ENCODE measurements at regions not wholly inside any gene's neighbourhood (a gene's known extent, or its start where the extent isn't known, plus 50 kb on each side); places are given as distances from the start of the nearest gene placed in this dataset.

DNA sequence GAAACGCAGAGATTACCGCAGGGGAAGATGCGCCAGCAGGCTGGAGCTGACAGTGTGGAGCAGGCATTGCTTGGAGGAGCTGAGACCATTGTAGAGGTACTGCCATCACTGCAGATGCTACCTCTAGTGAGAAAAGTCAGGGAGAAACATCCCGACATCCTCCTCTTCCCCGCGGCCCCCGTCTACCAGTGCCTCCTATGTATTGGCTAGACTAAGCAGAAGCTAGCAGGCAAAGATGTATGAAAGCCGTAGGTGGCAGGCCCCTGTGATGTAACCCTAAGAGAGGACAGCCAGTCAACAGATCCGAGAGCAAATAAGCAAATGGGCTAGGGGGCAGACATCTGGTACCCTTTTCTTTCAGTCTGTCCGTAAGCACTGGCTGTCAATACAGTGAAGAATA lies 115.5 kb upstream of the ACTBL2 start:
- TF ChIP-seq, protein P1, sequence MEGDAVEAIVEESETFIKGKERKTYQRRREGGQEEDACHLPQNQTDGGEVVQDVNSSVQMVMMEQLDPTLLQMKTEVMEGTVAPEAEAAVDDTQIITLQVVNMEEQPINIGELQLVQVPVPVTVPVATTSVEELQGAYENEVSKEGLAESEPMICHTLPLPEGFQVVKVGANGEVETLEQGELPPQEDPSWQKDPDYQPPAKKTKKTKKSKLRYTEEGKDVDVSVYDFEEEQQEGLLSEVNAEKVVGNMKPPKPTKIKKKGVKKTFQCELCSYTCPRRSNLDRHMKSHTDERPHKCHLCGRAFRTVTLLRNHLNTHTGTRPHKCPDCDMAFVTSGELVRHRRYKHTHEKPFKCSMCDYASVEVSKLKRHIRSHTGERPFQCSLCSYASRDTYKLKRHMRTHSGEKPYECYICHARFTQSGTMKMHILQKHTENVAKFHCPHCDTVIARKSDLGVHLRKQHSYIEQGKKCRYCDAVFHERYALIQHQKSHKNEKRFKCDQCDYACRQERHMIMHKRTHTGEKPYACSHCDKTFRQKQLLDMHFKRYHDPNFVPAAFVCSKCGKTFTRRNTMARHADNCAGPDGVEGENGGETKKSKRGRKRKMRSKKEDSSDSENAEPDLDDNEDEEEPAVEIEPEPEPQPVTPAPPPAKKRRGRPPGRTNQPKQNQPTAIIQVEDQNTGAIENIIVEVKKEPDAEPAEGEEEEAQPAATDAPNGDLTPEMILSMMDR (IDR thresholded peaks at IDR 0.05 in 4 of 5, conservative IDR thresholded peaks at IDR 0.05 in 1 of 5): no peak
- TF ChIP-seq POLR2A (IDR thresholded peaks at IDR 0.05): no peak
